Transverse colon (tissue), 4 donors: ENCODE measurements at regions not wholly inside any gene's neighbourhood (a gene's known extent, or its start where the extent isn't known, plus 50 kb on each side); places are given as distances from the start of the nearest gene placed in this dataset.

Source experiments
- DNase-seq: peaks from one replicate; pipeline ENCODE4 v3.0.0-alpha.2; 2019
- H3K27ac ChIP-seq, 4 donors: fragments of 200-600 bp; sonication (generic); 2 replicates each; pipeline ENCODE4 v1.5.1; 2016 to 2018; ENCODE audit warnings: inconsistent platforms in 4 of 4
- H3K27me3 ChIP-seq: fragments of 200-600 bp; sonication (generic); 2 replicates; pipeline ENCODE4 v1.5.1; 2017; ENCODE audit warnings: inconsistent platforms
- H3K36me3 ChIP-seq, 4 donors: fragments of 200-600 bp; sonication (generic); 2 replicates each; pipeline ENCODE4 v1.5.1; 2017 to 2019; ENCODE audit warnings: inconsistent platforms in 4 of 4
- H3K4me1 ChIP-seq, 4 donors: fragments of 200-600 bp; sonication (generic); 2 replicates each; pipeline ENCODE4 v1.5.1; 2017 to 2020; ENCODE audit warnings: inconsistent platforms in 4 of 4
- H3K4me3 ChIP-seq, 4 donors: fragments of 200-600 bp; sonication (generic); 1 replicate in 1 of 4; 2 replicates in 3 of 4; pipeline versions ENCODE4 v1.5.1 to v1.6.1; 2017 to 2019; ENCODE audit warnings: inconsistent platforms in 4 of 4
- H3K9me3 ChIP-seq, 2 donors: fragments of 200-600 bp; sonication (generic); 2 replicates each; pipeline ENCODE4 v1.5.1; 2017 to 2019; ENCODE audit warnings: inconsistent platforms in 2 of 2
- EP300 ChIP-seq: sonication (generic); formaldehyde crosslinking; IDR thresholded peaks from one replicate; pipeline ENCODE4 v1.6.1; 2017; ENCODE audit warnings: antibody characterized with exemption, low read depth
- POLR2A ChIP-seq: fragments of 450-650 bp; IDR thresholded peaks from one replicate; pipeline ENCODE4 v1.6.1; 2016; ENCODE audit warnings: antibody characterized with exemption, mild to moderate bottlenecking, moderate library complexity
- POLR2AphosphoS5 ChIP-seq, 3 donors: sonication (generic); formaldehyde crosslinking; IDR thresholded peaks; one replicate each; pipeline ENCODE4 v1.6.1; 2016; ENCODE audit warnings: antibody characterized with exemption in 3 of 3
- WGBS, 2 donors: methylation state at CpG; one replicate each; pipeline ENCODE4 v1.1.5; 2018; ENCODE audit warnings: low coverage in 1 of 2; 5-methylcytosine and 5-hydroxymethylcytosine counted together
- in situ Hi-C, 4 donors: fragments of 200-750 bp; cut with MboI; loops; one replicate each; pipeline versions ENCODE4 v1.15.0 to v1.15.1; 2017; ENCODE audit warnings: low sequenced_read_pairs in 3 of 4, low pct_ligation_motif_present in 1 of 4, low pct_unique_long_range_greater_than_20kb in 1 of 4
- intact Hi-C: fragments of 100-400 bp; cut with DNase I; formaldehyde crosslinking; loops from one replicate; pipeline ENCODE4 v1.15.1; 2023; ENCODE audit warnings: low total_unique reads
- TF ChIP-seq, protein P1 (sequence below), 5 experiments: fragments of 200-600 bp in 3 of 5; fragments of 450-650 bp in 2 of 5; sonication (generic) in 3 of 5; IDR thresholded peaks; 1 replicate in 2 of 5; 2 replicates in 3 of 5; pipeline ENCODE4 v1.5.1; 2016 to 2017; ENCODE audit warnings: antibody characterized with exemption in 5 of 5, inconsistent platforms in 3 of 5, mild to moderate bottlenecking in 2 of 5, moderate library complexity in 1 of 5

DNA sequence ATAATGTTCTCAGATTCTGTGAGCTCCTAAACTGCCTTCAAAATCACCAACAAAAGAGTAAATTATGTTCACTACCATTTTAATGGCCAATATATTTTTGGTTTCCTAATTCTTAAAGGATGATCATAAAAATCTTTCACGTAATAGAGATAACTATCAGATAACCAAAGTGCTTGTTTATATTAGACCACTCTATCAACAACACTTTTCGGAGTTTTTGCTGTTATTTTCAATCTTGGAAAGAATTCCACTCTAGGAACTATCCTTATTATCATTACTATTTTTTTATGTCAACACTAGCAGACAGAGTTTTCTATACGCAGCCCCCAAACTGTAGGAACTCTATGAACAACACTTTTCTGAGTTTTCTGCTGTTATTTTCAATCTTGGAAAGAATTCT, 782.5 kb upstream of the ZEB2 start:
- no peaks in the 10 kb centered on the region for H3K36me3 ChIP-seq
- H3K27ac ChIP-seq: no peak overlapping the region
- DNase-seq: no peak
- intact Hi-C loops (no loop called here), in situ Hi-C loops (no loop called here)
- no peaks in the 10 kb centered on the region for H3K4me1 ChIP-seq
- TF ChIP-seq POLR2A: no peak
- no peaks in the 10 kb centered on the region for H3K9me3 ChIP-seq
- no peaks in the 10 kb centered on the region for H3K27me3 ChIP-seq
- no peak overlapping the region for H3K4me3 ChIP-seq
- WGBS, 2 donors: 73 to 75% methylated on average over 3 of the region's 3 CpGs

DNA sequence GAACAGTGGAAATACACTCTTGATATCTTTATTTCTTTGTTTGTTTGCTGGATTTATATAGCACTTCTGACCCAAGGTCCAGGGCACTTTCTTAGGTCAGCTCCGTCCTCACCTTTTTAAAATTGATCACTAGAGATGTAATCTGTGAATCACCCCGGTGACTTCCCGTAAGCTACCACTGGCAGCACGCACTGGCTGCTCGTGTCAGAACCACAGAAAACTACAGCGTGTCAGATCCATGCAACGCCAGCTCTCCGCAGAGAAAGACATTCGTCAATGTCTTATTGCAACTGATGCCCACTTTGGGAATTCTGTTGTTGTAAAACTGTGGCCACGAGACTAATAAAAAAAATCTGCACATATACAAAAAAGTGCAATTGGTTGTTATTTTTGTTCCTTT, 779.4 kb upstream of the ZEB2 start:
- 79 to 86% methylated on average over 2 to 10 of the region's 10 CpGs for WGBS, 2 donors
- intact Hi-C loops: no loop called here
- Histone ChIP-seq H3K4me1 (no peaks in the 10 kb centered on the region), H3K36me3 (no peaks in the 10 kb centered on the region), H3K9me3 (no peaks in the 10 kb centered on the region), H3K27me3 (no peaks in the 10 kb centered on the region), H3K27ac (no peak overlapping the region), H3K4me3 (no peak overlapping the region)
- DNase-seq: no peak
- in situ Hi-C loops: no loop called here
- TF ChIP-seq POLR2AphosphoS5 (IDR thresholded peaks at IDR 0.05) (no peak), EP300 (no peak), POLR2A (no peak)
- TF ChIP-seq, protein P1, sequence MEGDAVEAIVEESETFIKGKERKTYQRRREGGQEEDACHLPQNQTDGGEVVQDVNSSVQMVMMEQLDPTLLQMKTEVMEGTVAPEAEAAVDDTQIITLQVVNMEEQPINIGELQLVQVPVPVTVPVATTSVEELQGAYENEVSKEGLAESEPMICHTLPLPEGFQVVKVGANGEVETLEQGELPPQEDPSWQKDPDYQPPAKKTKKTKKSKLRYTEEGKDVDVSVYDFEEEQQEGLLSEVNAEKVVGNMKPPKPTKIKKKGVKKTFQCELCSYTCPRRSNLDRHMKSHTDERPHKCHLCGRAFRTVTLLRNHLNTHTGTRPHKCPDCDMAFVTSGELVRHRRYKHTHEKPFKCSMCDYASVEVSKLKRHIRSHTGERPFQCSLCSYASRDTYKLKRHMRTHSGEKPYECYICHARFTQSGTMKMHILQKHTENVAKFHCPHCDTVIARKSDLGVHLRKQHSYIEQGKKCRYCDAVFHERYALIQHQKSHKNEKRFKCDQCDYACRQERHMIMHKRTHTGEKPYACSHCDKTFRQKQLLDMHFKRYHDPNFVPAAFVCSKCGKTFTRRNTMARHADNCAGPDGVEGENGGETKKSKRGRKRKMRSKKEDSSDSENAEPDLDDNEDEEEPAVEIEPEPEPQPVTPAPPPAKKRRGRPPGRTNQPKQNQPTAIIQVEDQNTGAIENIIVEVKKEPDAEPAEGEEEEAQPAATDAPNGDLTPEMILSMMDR (IDR thresholded peaks at IDR 0.05): no peak

- H3K4me3 ChIP-seq: no peak overlapping the region
- TF ChIP-seq POLR2A (no peak), EP300 (no peak)
- TF ChIP-seq, protein P1 (IDR thresholded peaks at IDR 0.05): no peak
- H3K36me3 ChIP-seq: no peaks in the 10 kb centered on the region
- no peak for DNase-seq
- in situ Hi-C loops: no loop called here
- no peaks in the 10 kb centered on the region for H3K27me3 ChIP-seq
- H3K9me3 ChIP-seq: no peaks in the 10 kb centered on the region
- H3K27ac ChIP-seq: no peak overlapping the region
- intact Hi-C loops: no loop called here
- H3K4me1 ChIP-seq: no peaks in the 10 kb centered on the region
Measured at GRCh38 chr2:145292166-145292565, 772.2 kb upstream of the ZEB2 start.

DNA sequence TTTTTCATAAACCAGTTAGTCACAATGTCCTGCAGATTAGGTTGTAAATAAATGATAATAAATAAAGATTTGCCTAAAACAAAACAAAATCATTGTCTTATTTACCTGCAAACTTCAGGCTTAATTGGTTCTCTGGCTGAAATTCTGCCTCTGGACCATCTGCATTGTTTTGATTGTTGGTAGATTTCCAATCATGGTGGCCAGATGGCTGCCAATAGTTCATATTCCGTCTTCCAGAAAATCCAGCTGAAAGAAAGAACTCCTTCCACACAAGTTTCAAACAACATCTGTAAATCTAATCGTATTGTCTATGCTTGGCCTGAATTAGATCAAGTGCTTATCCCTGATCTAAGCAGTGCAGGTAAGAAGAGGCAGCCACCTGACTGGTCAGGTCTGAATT, 771.1 kb upstream of the ZEB2 start:
- Histone ChIP-seq H3K4me3 (no peak overlapping the region), H3K9me3 (no peaks in the 10 kb centered on the region), H3K4me1 (no peaks in the 10 kb centered on the region), H3K27me3 (no peaks in the 10 kb centered on the region), H3K27ac (no peak overlapping the region), H3K36me3 (no peaks in the 10 kb centered on the region)
- no peak for TF ChIP-seq POLR2A
- TF ChIP-seq, protein P1 (IDR thresholded peaks at IDR 0.05): no peak
- no peak for TF ChIP-seq POLR2AphosphoS5 (IDR thresholded peaks at IDR 0.05)
- no peak for TF ChIP-seq EP300
- WGBS, 2 donors: 72 to 84% methylated on average over 2 of the region's 2 CpGs
- intact Hi-C loops: no loop called here
- DNase-seq: no peak
- in situ Hi-C loops: no loop called here

DNA sequence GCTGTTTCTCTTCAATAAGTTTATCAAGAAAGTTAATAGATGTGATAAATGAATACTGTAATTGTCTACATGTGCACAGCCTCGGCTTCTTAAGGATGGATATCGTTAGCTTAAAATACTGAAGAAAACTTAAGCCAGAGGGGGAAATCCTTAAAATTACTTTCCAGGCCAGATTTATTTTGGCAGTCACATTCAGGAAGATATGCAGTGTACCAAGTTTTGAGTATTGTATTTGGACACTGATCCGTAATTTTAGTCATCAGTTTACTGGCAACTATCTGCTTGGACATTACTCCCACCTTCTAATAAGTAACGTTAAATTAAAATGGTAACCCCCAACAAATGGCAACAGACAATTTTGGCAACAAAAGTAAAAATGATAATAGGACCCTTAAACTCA, 770.0 kb upstream of the ZEB2 start:
- intact Hi-C loops: no loop called here
- TF ChIP-seq, protein P1 (IDR thresholded peaks at IDR 0.05): no peak
- TF ChIP-seq POLR2A: no peak
- no peak for TF ChIP-seq EP300
- TF ChIP-seq POLR2AphosphoS5 (IDR thresholded peaks at IDR 0.05): no peak
- 80 to 83% methylated on average over 4 of the region's 4 CpGs for WGBS, 2 donors
- Histone ChIP-seq H3K36me3 (no peaks in the 10 kb centered on the region), H3K27me3 (no peaks in the 10 kb centered on the region), H3K4me3 (no peak overlapping the region), H3K9me3 (no peaks in the 10 kb centered on the region), H3K27ac (no peak overlapping the region), H3K4me1 (no peaks in the 10 kb centered on the region)
- no peak for DNase-seq
- in situ Hi-C loops: no loop called here
